ENCODE measurements at regions not wholly inside any gene's neighbourhood (a gene's known extent, or its start where the extent isn't known, plus 50 kb on each side); places are given as distances from the start of the nearest gene placed in this dataset.

DNA sequence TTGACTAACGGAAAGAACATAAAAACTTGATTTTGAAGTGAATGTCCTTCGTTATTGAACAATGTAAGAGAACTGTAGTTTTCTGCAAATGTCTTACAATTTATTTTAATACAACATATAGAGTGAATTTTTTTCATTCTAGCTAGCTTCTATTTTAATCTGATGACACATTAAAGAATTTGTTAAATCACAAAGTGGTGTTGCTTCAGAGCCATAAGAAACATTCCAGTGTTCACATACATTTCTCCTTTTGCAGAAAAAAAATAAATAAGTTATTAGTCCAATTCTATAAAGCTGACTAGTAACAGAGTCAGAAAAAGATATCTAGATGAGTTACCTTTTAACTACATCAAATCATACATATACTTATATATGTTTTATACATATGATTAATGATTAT, 914.3 kb upstream of the SLC39A10 start (continued):
- no peak for TF ChIP-seq JUND (IDR thresholded peaks at IDR 0.05; ENCODE audit: low read length)
- TF ChIP-seq HDAC6 (IDR thresholded peaks at IDR 0.05; ENCODE audit: low read depth, low read length) = no peak
- TF ChIP-seq POLR2AphosphoS5 (IDR thresholded peaks at IDR 0.05; ENCODE audit: low read depth, low read length) = no peak
- no peak for TF ChIP-seq CBX8 (IDR thresholded peaks at IDR 0.05; ENCODE audit: borderline replicate concordance, low read depth, low read length)
- no peak for TF ChIP-seq RBBP5 (IDR thresholded peaks at IDR 0.05; ENCODE audit: borderline replicate concordance, low read depth, low read length)
- no peak for TF ChIP-seq RAD21 (IDR thresholded peaks at IDR 0.05 in 1 of 2, conservative IDR thresholded peaks at IDR 0.05 in 1 of 2; ENCODE audit: low read depth in 2 of 2, low read length in 2 of 2)
